SK-N-SH (cell line): ENCODE measurements at regions not wholly inside any gene's neighbourhood (a gene's known extent, or its start where the extent isn't known, plus 50 kb on each side); places are given as distances from the start of the nearest gene placed in this dataset.
"Not testable (repeated sequence)": the region's sequence is repeated elsewhere in the genome, so short reads cannot be mapped to it uniquely, and the experiment has no call there.

Experiments used
- CTCF ChIP-seq: fragments of 200-600 bp; sonication (generic); IDR thresholded peaks from 2 replicates; pipeline ENCODE4 v1.6.1; 2017; ENCODE audit warnings: antibody characterized with exemption, mild to moderate bottlenecking, moderate library complexity
- EP300 ChIP-seq, 2 experiments: IDR thresholded peaks; 2 replicates each; pipeline versions ENCODE4 v1.4.0 to v1.6.1; 2012; ENCODE audit warnings: borderline replicate concordance in 1 of 2, low read depth in 1 of 2, low read length in 1 of 2
- GATA2 ChIP-seq: sonication (generic); formaldehyde crosslinking; IDR thresholded peaks from 2 replicates; pipeline ENCODE4 v1.5.0; 2020; ENCODE audit warnings: mild to moderate bottlenecking, missing genetic modification reagents
- MEF2A ChIP-seq: IDR thresholded peaks from 2 replicates; pipeline ENCODE4 v1.4.0; 2012; ENCODE audit warnings: low read depth, borderline replicate concordance
- RXRA ChIP-seq: IDR thresholded peaks from 2 replicates; pipeline ENCODE4 v1.4.0; 2012; ENCODE audit warnings: low read depth, mild to moderate bottlenecking, borderline replicate concordance
- USF1 ChIP-seq: IDR thresholded peaks from 2 replicates; pipeline ENCODE4 v1.4.0; 2012; ENCODE audit warnings: low read depth, borderline replicate concordance

GRCh38 chr5:158227314-158227713 lies 368.4 kb upstream of the CLINT1 start:
- TF ChIP-seq CTCF; GATA2 (CRISPR knock-in tag); EP300 (IDR thresholded peaks at IDR 0.05; ENCODE audit: borderline replicate concordance in 1 of 2, low read depth in 1 of 2, low read length in 1 of 2); MEF2A; USF1; RXRA: not testable (repeated sequence)
